ENCODE measurements at regions not wholly inside any gene's neighbourhood (a gene's known extent, or its start where the extent isn't known, plus 50 kb on each side); places are given as distances from the start of the nearest gene placed in this dataset.

- intact Hi-C loops (cut with micrococcal nuclease; ENCODE audit: unreplicated experiment), result no loop called here
- no TSS peak for BruUV-seq (replicated peaks)
- peaks cover 6% of the 10 kb centered on the region for H3K9me3 ChIP-seq (ENCODE audit: low read depth, low read length, poor library complexity, severe bottlenecking)
- no peaks in the 10 kb centered on the region for H3K36me3 ChIP-seq (ENCODE audit: insufficient read depth, low read length, poor library complexity, severe bottlenecking)
- H3K4me3 ChIP-seq (ENCODE audit: low read depth, low read length, poor library complexity, severe bottlenecking), result no peak overlapping the region
- TF ChIP-seq EZH2 (IDR thresholded peaks at IDR 0.05; ENCODE audit: borderline replicate concordance, low read depth, low read length, poor library complexity, severe bottlenecking), result no peak
- no peak for TF ChIP-seq CTCF (conservative IDR thresholded peaks at IDR 0.05; ENCODE audit: low read depth, low read length)
- POLR2A ChIA-PET (ENCODE audit: low non-redundant PET), result no interaction called here
- no peaks in the 10 kb centered on the region for H3K27me3 ChIP-seq (replicated peaks; ENCODE audit: insufficient read depth, low read depth, low read length, poor library complexity)
- CTCF ChIA-PET, result no interaction called here
- peak; percentile 12 for DNase-seq (ENCODE audit: low spot score)
- H3K4me1 ChIP-seq (ENCODE audit: insufficient read depth, low read length, poor library complexity, severe bottlenecking), result peaks cover 32% of the 10 kb centered on the region
- no peak overlapping the region for H3K27ac ChIP-seq (ENCODE audit: low read depth, low read length, poor library complexity, severe bottlenecking)
Measured at GRCh38 chr2:142236181-142236580, 105.4 kb upstream of the LRP1B start.

- H3K4me1 ChIP-seq (ENCODE audit: insufficient read depth, low read length, poor library complexity, severe bottlenecking), result peaks cover 32% of the 10 kb centered on the region
- intact Hi-C loops (cut with micrococcal nuclease; ENCODE audit: unreplicated experiment), result no loop called here
- no peak overlapping the region for H3K4me3 ChIP-seq (ENCODE audit: low read depth, low read length, poor library complexity, severe bottlenecking)
- no peak for TF ChIP-seq CTCF (conservative IDR thresholded peaks at IDR 0.05; ENCODE audit: low read depth, low read length)
- no peak for TF ChIP-seq EZH2 (IDR thresholded peaks at IDR 0.05; ENCODE audit: borderline replicate concordance, low read depth, low read length, poor library complexity, severe bottlenecking)
- H3K27me3 ChIP-seq (replicated peaks; ENCODE audit: insufficient read depth, low read depth, low read length, poor library complexity), result no peaks in the 10 kb centered on the region
- ChIA-PET POLR2A (ENCODE audit: low non-redundant PET) (no interaction called here), CTCF (no interaction called here)
- BruUV-seq (replicated peaks), result no TSS peak
- no peak overlapping the region for H3K27ac ChIP-seq (ENCODE audit: low read depth, low read length, poor library complexity, severe bottlenecking)
- no peaks in the 10 kb centered on the region for H3K36me3 ChIP-seq (ENCODE audit: insufficient read depth, low read length, poor library complexity, severe bottlenecking)
- peak; percentile 62 for DNase-seq (ENCODE audit: low spot score)
- H3K9me3 ChIP-seq (ENCODE audit: low read depth, low read length, poor library complexity, severe bottlenecking), result peaks cover 6% of the 10 kb centered on the region
Measured at GRCh38 chr2:142234741-142235140, 103.9 kb upstream of the LRP1B start.

- ChIA-PET CTCF (no interaction called here), POLR2A (ENCODE audit: low non-redundant PET) (no interaction called here)
- Histone ChIP-seq H3K27me3 (replicated peaks; ENCODE audit: insufficient read depth, low read depth, low read length, poor library complexity) (no peaks in the 10 kb centered on the region), H3K27ac (ENCODE audit: low read depth, low read length, poor library complexity, severe bottlenecking) (no peak overlapping the region), H3K36me3 (ENCODE audit: insufficient read depth, low read length, poor library complexity, severe bottlenecking) (no peaks in the 10 kb centered on the region), H3K4me1 (ENCODE audit: insufficient read depth, low read length, poor library complexity, severe bottlenecking) (peaks cover 30% of the 10 kb centered on the region), H3K9me3 (ENCODE audit: low read depth, low read length, poor library complexity, severe bottlenecking) (no peaks in the 10 kb centered on the region), H3K4me3 (ENCODE audit: low read depth, low read length, poor library complexity, severe bottlenecking) (no peak overlapping the region)
- peak; percentile 86 for DNase-seq (ENCODE audit: low spot score)
- intact Hi-C loops (cut with micrococcal nuclease; ENCODE audit: unreplicated experiment), result no loop called here
- BruUV-seq (replicated peaks), result no TSS peak
- TF ChIP-seq CTCF (conservative IDR thresholded peaks at IDR 0.05; ENCODE audit: low read depth, low read length), result no peak
- TF ChIP-seq EZH2 (IDR thresholded peaks at IDR 0.05; ENCODE audit: borderline replicate concordance, low read depth, low read length, poor library complexity, severe bottlenecking), result no peak
Measured at GRCh38 chr2:142223309-142223708, 92.5 kb upstream of the LRP1B start.
